Loucy (cell line): ENCODE measurements at regions not wholly inside any gene's neighbourhood (a gene's known extent, or its start where the extent isn't known, plus 50 kb on each side); places are given as distances from the start of the nearest gene placed in this dataset.

Source experiments
- H2AFZ ChIP-seq: fragments of 200-600 bp; sonication (generic); 2 replicates; pipeline ENCODE4 v1.6.0; 2016; ENCODE audit warnings: antibody characterized with exemption, mild to moderate bottlenecking, low read length, moderate library complexity
- H3F3A ChIP-seq: fragments of 200-600 bp; 2 replicates; pipeline ENCODE4 v1.6.0; 2016; ENCODE audit warnings: antibody characterized with exemption, low read depth, mild to moderate bottlenecking
- H3K27me3 ChIP-seq: fragments of 200-600 bp; sonication (generic); 2 replicates; pipeline ENCODE4 v1.6.1; 2014; ENCODE audit warnings: low read length, mild to moderate bottlenecking; ENCODE audit not compliant: insufficient read depth, poor library complexity, severe bottlenecking
- H3K36me3 ChIP-seq: fragments of 200-600 bp; sonication (generic); 2 replicates; pipeline ENCODE4 v1.6.1; 2016; ENCODE audit warnings: low read length; ENCODE audit not compliant: insufficient read depth
- H3K4me1 ChIP-seq: fragments of 200-600 bp; sonication (generic); 2 replicates; pipeline ENCODE4 v1.5.1; 2014; ENCODE audit warnings: low read length, mild to moderate bottlenecking; ENCODE audit not compliant: insufficient read depth, poor library complexity, severe bottlenecking
- H3K4me2 ChIP-seq: fragments of 200-600 bp; sonication (generic); 2 replicates; pipeline ENCODE4 v1.6.0; 2014; ENCODE audit warnings: antibody characterized with exemption, low read length, low read depth, mild to moderate bottlenecking; ENCODE audit not compliant: poor library complexity, severe bottlenecking
- H3K4me3 ChIP-seq: fragments of 200-600 bp; sonication (generic); 2 replicates; pipeline ENCODE4 v1.5.1; 2014; ENCODE audit warnings: low read length, mild to moderate bottlenecking, mixed read lengths; ENCODE audit not compliant: poor library complexity, severe bottlenecking
- H3K79me2 ChIP-seq: fragments of 200-600 bp; sonication (generic); 2 replicates; pipeline ENCODE4 v1.6.1; 2014; ENCODE audit warnings: low read length; ENCODE audit not compliant: insufficient read depth
- H3K9ac ChIP-seq: fragments of 200-600 bp; sonication (generic); 2 replicates; pipeline ENCODE4 v1.6.0; 2014; ENCODE audit warnings: mild to moderate bottlenecking, low read depth, low read length, moderate library complexity; ENCODE audit not compliant: poor library complexity, severe bottlenecking
- H3K9me2 ChIP-seq: fragments of 200-600 bp; sonication (generic); replicated peaks from 2 replicates; pipeline ENCODE4 v1.6.1; 2016; ENCODE audit warnings: low read depth, low read length, mixed read lengths
- H3K9me3 ChIP-seq: fragments of 200-600 bp; sonication (generic); 2 replicates; pipeline ENCODE4 v1.6.1; 2014; ENCODE audit warnings: mild to moderate bottlenecking, antibody characterized with exemption, low read length, low read depth; ENCODE audit not compliant: insufficient read depth
- H4K20me1 ChIP-seq: fragments of 200-600 bp; sonication (generic); 2 replicates; pipeline ENCODE4 v1.6.0; 2014; ENCODE audit warnings: antibody characterized with exemption, low read length, mild to moderate bottlenecking; ENCODE audit not compliant: insufficient read depth, poor library complexity, severe bottlenecking
- EZH2phosphoT487 ChIP-seq: fragments of 200-600 bp; IDR thresholded peaks from 2 replicates; pipeline ENCODE4 v1.6.1; 2018; ENCODE audit warnings: antibody characterized with exemption, mild to moderate bottlenecking, moderate library complexity, borderline replicate concordance
- TF ChIP-seq, protein P1 (sequence below): fragments of 200-600 bp; sonication (generic); conservative IDR thresholded peaks from 2 replicates; pipeline ENCODE4 v1.5.1; 2014; ENCODE audit warnings: mild to moderate bottlenecking, antibody characterized with exemption, low read length

GRCh38 chr3:81887448-81887847, 126.0 kb upstream of the GBE1 start:
- Histone ChIP-seq H3K4me1 (no peaks in the 10 kb centered on the region), H2AFZ (no peak overlapping the region), H3F3A (no peaks in the 10 kb centered on the region), H3K4me3 (no peak overlapping the region), H3K36me3 (no peaks in the 10 kb centered on the region), H3K9me2 (no peaks in the 10 kb centered on the region), H3K9me3 (no peaks in the 10 kb centered on the region), H3K27me3 (no peaks in the 10 kb centered on the region), H3K79me2 (no peaks in the 10 kb centered on the region), H4K20me1 (no peaks in the 10 kb centered on the region), H3K9ac (no peak overlapping the region), H3K4me2 (no peak overlapping the region)
- TF ChIP-seq, protein P1, sequence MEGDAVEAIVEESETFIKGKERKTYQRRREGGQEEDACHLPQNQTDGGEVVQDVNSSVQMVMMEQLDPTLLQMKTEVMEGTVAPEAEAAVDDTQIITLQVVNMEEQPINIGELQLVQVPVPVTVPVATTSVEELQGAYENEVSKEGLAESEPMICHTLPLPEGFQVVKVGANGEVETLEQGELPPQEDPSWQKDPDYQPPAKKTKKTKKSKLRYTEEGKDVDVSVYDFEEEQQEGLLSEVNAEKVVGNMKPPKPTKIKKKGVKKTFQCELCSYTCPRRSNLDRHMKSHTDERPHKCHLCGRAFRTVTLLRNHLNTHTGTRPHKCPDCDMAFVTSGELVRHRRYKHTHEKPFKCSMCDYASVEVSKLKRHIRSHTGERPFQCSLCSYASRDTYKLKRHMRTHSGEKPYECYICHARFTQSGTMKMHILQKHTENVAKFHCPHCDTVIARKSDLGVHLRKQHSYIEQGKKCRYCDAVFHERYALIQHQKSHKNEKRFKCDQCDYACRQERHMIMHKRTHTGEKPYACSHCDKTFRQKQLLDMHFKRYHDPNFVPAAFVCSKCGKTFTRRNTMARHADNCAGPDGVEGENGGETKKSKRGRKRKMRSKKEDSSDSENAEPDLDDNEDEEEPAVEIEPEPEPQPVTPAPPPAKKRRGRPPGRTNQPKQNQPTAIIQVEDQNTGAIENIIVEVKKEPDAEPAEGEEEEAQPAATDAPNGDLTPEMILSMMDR: no peak
- no peak for TF ChIP-seq EZH2phosphoT487

DNA sequence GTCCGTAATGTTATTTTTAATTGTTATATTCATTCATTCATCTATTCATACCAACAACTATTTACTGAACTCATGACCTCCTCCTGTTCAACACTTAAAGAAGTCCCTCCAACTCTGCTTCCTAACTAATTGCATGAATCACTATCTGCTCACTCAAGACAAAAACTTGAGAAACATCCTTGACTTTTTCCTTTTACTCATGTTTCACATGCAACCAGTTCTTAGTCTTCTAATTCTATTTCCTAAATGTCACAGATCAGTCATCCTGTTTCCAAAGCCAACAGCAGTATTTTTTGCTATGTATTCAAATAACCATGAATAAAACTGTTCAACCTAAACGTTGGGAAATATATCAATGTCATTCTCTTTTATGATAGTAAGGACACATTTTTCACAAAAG, 124.6 kb upstream of the GBE1 start:
- Histone ChIP-seq H3K4me2 (no peak overlapping the region), H3K9me2 (no peaks in the 10 kb centered on the region), H3K4me3 (no peak overlapping the region), H3K4me1 (no peaks in the 10 kb centered on the region), H3K9ac (no peak overlapping the region), H3K36me3 (no peaks in the 10 kb centered on the region), H3K27me3 (no peaks in the 10 kb centered on the region), H3K9me3 (no peaks in the 10 kb centered on the region), H4K20me1 (no peaks in the 10 kb centered on the region), H3F3A (no peaks in the 10 kb centered on the region), H2AFZ (no peak overlapping the region), H3K79me2 (no peaks in the 10 kb centered on the region)
- TF ChIP-seq, protein P1: no peak
- no peak for TF ChIP-seq EZH2phosphoT487

DNA sequence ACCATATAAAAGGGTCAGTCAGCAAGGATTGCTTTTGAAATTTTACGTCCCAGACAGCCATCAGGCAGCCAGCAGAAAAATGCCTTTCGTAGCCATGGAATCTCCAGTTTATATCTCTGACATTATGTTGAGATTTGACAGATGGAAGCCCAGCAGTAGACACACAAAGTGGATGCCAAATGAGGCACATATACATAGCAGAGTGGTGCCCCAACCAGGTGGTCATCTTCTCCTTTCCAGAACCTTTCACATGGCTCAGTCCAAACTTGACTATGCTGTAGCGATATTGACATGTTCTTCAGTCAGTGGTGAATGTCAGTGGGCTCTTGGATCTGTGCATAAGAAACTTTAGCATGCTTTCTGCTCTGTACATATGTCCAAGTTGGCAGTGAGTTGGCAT, 123.3 kb upstream of the GBE1 start:
- H3K27me3 ChIP-seq: no peaks in the 10 kb centered on the region
- no peak overlapping the region for H2AFZ ChIP-seq

More for the DNA sequence above, 123.3 kb upstream of the GBE1 start:
- no peaks in the 10 kb centered on the region for H4K20me1 ChIP-seq
- H3K9me2 ChIP-seq: no peaks in the 10 kb centered on the region
- H3K36me3 ChIP-seq: no peaks in the 10 kb centered on the region
- H3K4me2 ChIP-seq: no peak overlapping the region
- H3K9me3 ChIP-seq: no peaks in the 10 kb centered on the region
- H3F3A ChIP-seq: no peaks in the 10 kb centered on the region
- no peak for TF ChIP-seq EZH2phosphoT487
- TF ChIP-seq, protein P1: no peak
- H3K4me3 ChIP-seq: no peak overlapping the region
- no peak overlapping the region for H3K9ac ChIP-seq
- no peaks in the 10 kb centered on the region for H3K79me2 ChIP-seq
- H3K4me1 ChIP-seq: no peaks in the 10 kb centered on the region
